HG03095 (cell line): ENCODE measurements at regions not wholly inside any gene's neighbourhood (a gene's known extent, or its start where the extent isn't known, plus 50 kb on each side); places are given as distances from the start of the nearest gene placed in this dataset.
"Not testable (repeated sequence)": the region's sequence is repeated elsewhere in the genome, so short reads cannot be mapped to it uniquely, and the experiment has no call there.

ENCODE experiments used
- ATAC-seq: cut with Tn5 transposase; IDR thresholded peaks from one replicate; pipeline ENCODE4 v1.9.1; 2021; ENCODE audit warnings: moderate library complexity; ENCODE audit not compliant: unreplicated experiment

DNA sequence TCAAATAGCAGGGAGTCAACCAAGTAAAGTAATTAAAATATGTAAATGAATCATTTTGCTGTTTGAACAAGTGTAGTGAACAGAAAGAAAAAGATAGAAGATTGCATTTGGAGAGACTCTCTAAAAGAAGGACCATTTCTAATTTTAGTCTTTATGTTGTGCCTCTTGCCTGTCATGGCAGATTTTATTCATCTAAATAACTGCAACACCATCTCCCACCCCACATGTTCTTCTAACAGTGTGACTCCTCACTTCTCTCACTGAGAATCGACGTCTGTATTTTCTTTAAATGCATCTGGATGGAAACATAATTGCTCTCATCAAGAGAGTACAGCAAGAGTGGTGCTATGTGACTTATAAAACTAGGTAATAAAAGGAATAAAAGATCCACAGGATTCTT is 439.9 kb upstream of the GBE1 start:
- no peak for ATAC-seq

DNA sequence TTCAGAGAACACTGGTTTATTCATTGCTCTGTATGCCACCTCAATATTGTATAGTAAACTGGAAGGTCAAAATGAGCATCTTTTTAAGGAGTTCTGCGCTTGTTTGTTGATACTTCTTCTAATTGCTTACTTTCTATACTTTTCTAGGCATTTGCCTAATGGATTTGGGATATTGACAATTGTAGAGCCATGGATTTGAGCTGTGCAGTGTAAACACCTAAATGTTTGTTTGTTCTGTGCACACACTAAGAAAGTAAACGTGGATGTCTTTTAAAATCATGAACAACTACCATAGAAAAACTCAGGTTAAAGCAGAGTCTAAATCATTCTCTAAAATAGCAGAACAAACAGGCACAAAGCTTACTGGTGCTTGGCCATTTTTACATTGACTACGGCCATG is 436.6 kb upstream of the GBE1 start:
- no peak for ATAC-seq

GRCh38 chr3:82196645-82197044 is 435.2 kb upstream of the GBE1 start:
- no peak for ATAC-seq

DNA sequence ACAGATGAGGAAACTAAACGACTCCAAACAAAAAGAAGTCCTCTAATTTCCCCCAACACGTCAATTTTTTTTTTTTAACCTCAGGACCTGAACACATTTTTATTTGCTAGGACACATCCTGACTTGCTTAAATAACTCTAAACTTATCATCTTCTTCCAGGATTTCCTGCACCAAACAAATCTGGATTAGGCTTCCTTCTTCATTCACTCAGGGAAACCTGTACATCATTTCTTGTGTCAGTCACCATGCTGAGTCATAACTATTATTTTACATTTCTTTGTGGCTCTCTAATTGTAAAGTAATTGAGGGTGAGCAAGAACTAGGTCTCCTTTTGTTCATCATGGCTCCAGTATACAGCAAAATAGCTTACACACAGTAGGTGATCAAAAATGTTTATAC is 433.4 kb upstream of the GBE1 start:
- no peak for ATAC-seq

DNA sequence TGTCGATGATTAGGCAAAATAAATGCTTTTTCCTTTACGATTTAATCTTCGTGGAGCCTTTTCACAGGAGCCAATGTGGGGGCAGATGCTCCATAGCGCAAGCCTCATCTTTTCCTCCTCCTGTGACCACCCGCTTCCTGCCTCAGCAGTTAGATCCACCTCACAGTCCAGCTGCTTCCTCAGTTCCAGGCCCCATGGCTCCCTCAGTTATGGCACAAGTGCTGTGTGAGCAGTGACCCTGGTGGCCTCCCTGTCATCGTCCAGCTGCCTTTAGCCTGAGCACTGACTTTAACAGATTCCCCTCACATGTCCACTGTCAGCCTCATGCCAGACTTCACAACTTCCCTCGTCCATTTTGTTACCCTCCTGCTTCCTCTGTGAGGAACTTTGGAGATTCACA is 424.6 kb upstream of the GBE1 start:
- ATAC-seq = no peak

DNA sequence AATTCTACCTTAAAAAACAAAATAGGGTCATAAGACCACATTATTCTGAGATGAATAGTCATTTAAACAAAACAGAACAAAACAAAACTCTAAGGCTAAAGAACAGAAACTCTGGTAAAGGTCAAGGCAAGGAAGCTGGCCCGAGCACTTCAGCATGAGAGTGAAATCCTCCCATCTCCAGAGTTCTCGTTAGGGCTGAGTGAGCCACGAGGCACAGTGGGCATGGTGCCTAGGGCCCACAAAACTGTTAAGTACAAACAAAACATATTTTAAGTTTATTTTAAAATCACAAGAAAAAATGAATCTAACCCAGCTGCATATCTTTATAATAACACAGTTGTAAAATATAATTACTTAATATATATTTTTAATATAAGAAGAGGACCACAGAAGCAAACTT is 417.8 kb upstream of the GBE1 start:
- ATAC-seq = no peak

DNA sequence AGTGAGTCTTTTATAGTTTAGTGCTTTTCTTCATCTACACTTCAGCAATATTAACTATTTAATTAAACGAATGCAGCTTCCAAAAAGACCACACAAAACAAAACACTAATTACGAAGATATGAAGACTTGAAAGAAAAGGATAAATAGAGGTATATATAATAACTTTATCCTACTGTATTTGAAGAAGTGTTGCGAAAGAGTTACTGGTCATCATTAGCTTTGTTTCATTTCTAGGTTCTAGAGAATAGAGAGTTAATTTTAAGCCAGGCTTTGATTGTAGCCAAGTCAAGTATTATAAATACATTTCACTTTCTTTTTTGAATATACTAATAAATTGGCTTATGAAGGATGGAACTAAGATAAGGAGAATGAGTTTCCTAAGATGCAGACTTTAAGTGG is 416.8 kb upstream of the GBE1 start:
- ATAC-seq = no peak

DNA sequence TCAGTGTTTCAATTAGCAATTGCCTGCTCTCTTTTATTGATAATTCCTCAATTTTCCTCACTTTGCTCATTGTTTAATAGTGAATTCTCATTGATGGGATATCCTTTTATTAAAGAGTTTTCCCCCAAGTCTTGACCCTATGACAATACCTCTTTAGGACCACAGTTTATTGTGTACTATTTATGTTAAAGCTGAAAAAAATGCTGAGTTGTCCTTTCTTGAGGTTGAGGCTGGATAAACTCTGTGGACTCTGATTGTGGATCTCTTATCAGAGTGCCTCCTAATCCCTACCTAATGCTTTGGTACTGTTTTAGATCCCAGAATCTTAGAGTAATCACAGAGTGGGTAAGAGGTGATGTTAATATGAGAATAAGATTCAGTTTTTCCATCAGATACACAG is 416.3 kb upstream of the GBE1 start:
- ATAC-seq = no peak

DNA sequence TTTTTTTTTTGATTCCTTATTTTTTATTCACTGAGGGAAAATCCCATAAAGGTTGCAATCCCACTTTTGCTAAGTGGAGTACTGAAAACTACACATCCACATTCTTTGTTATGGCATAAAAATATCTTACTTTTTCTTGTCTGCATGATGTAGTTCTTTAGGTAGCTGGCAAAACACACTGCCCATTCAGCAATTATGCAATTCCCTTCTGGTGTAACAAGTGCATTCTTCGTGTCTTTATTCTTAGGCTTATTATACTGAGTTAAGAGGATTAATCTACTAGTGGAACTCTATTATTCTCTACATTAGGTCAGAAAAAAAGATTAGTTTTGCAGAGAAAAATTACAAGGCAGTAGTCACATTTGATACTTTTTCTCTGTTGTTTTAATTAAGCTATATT is 403.8 kb upstream of the GBE1 start:
- no peak for ATAC-seq

GRCh38 chr3:82163907-82164520 is 402.6 kb upstream of the GBE1 start:
- no peak for ATAC-seq

- ATAC-seq = no peak
Observed at GRCh38 chr3:82157952-82158351, 396.5 kb upstream of the GBE1 start.

DNA sequence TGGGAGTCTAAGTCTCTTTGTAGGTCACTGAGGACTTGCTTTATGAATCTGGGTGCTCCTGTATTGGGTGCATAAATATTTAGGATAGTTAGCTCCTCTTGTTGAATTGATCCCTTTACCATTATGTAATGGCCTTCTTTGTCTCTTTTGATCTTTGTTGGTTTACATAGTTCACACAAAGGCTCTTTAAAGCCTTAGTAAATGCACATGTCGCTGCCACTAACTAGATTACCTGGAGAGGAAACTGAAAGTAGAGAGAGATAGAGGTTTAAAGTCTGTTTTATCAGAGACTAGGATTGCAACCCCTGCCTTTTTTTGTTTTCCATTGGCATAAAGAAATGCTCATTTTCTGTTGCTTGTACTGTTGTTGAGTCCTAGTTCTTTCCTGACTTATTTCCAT is 392.4 kb upstream of the GBE1 start:
- ATAC-seq = not testable (repeated sequence)

GRCh38 chr3:82145742-82146141 is 384.3 kb upstream of the GBE1 start:
- ATAC-seq = no peak

GRCh38 chr3:82144811-82145210 is 383.4 kb upstream of the GBE1 start:
- no peak for ATAC-seq

DNA sequence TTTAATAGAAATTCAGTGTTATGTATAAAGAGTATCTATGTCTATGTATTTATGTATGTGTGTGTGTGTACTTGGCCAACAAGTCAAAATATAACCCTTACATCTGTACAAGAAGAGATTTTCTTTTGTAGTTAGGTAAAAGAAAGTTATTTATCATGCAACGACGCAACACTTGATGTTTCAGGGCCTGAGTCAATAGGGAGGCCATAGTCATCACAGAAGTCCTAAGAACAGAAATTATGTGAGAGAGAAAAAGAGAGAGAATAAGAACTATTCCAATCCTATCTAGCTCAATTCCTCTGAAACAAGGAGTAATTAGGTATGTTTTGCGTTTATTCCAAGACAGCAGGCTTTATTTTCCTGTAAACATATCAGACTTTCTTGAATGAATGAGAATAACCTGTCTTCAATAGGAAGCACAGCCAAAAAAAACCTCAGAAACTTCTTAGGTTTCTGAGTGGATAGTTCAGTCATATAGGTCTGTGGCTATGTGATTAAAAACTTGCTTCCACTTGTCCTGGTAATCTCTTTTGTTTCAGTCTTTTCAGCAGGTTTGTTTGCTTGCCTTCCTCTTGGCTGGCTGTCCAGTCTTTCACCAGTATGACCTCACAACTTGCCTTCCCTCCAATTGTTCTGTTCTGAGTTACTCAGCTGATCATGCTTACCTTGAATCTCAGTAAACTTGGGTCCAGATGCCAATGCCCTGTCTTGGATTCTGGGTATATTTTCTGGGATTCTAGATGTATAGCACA is 382.4 kb upstream of the GBE1 start:
- no peak for ATAC-seq

DNA sequence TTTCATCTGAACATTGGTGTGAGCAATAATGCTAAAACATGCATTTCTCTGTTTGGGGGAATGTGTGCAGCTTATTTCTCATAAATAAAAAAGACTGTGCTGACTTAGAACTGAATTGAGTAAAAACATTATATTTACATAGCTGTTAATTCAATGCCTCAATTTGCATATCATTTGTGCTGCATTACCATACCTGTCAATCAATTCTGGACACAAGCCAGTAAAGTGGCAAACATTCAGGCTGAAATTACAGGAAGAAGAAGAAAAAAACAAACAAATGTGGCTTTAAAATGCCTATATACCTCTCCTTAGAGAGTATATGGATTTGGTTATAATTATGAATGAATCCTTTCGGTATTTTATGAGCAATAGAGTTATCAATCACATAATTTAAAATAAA is 380.1 kb upstream of the GBE1 start:
- ATAC-seq = no peak

DNA sequence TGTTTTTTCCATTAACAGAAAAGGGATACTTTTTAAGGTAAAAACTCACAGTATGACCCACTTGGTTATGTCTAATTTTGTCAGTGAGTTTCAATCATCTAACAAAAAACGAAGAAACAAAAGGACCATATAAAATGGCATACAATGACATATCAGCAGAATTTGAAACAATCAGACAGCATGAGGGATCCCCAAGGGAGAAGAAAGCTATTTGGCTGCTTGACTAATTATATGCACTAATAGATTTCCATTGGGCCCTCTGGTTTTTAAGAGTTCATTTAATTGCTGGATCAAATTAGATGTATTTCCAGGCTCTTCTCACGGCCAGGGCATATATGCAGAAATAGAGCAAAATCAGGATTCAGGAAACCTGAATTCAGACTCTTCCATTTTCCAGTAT is 376.4 kb upstream of the GBE1 start:
- ATAC-seq = no peak

- ATAC-seq = no peak
Observed at GRCh38 chr3:82137050-82137449, 375.6 kb upstream of the GBE1 start.

- peak; percentile 92 for ATAC-seq
Observed at GRCh38 chr3:82133070-82133606, 371.7 kb upstream of the GBE1 start.

DNA sequence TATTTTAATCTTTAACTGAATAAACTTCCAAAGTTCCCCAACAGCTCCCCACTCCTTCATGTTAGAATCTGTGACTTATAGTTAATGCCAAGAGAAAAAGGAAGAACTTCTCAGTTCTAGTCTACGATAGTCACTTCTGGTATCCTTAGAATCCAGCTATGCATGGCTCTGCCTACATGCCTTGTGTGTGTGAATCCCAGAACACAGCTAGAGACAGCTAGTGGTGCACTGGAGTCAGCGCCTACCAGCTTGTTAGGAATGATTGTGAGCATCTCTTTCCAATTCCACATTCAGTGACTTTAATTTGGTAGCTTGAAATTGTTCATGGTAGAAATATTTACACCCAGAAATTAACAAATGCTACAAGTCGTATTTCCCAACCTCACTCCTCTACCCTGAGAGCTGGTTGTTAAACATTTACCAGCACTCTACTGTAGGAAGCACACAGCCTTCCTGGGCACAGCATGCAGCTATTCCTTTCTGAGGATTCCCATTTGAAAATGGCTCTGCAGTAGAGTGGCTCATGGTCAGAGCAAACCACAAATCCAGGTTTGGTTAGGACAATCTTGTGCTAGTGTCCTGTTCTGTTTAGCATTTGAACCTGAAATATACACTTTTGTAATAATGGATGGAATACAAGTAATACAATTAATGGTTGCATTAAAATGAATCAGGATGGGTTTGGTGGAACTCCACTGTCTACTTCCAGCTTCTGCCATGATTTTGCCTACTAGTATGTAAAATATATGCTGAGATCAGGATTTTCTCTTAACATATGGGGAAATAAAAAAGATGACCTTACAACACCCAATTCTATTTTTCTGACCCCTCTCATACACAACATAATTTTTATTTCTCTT is 371.0 kb upstream of the GBE1 start:
- ATAC-seq = no peak

GRCh38 chr3:82130046-82130445 is 368.6 kb upstream of the GBE1 start:
- no peak for ATAC-seq
